ENCODE measurements at regions not wholly inside any gene's neighbourhood (a gene's known extent, or its start where the extent isn't known, plus 50 kb on each side); places are given as distances from the start of the nearest gene placed in this dataset.

DNA sequence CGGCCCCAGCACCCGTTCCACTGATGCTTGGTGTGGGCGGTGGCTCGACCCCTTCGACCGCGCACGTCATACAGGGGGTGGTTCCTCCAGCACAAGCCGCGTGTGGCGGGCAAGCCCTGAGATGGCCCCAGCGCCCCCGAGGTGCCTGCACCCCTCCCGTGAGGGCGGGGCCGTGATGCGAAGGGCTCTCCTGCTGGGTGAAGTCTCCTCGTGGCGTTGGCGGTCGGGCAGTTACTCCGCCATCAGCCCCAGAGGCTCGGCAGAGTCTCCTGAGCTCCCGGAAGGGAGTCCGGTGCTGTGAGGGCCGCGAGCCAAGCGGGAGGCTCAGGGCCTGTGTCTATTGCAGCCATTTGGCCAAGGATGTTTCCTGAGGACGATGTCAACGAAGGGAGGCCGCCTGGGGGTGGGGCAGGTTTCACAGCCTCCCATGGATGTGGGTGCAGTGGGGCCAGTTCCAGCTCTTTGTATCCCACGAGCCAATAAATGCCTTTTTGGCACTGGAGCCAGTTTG lies 78.1 kb upstream of the GALNT9 start:
- no peak for DNase-seq

DNA sequence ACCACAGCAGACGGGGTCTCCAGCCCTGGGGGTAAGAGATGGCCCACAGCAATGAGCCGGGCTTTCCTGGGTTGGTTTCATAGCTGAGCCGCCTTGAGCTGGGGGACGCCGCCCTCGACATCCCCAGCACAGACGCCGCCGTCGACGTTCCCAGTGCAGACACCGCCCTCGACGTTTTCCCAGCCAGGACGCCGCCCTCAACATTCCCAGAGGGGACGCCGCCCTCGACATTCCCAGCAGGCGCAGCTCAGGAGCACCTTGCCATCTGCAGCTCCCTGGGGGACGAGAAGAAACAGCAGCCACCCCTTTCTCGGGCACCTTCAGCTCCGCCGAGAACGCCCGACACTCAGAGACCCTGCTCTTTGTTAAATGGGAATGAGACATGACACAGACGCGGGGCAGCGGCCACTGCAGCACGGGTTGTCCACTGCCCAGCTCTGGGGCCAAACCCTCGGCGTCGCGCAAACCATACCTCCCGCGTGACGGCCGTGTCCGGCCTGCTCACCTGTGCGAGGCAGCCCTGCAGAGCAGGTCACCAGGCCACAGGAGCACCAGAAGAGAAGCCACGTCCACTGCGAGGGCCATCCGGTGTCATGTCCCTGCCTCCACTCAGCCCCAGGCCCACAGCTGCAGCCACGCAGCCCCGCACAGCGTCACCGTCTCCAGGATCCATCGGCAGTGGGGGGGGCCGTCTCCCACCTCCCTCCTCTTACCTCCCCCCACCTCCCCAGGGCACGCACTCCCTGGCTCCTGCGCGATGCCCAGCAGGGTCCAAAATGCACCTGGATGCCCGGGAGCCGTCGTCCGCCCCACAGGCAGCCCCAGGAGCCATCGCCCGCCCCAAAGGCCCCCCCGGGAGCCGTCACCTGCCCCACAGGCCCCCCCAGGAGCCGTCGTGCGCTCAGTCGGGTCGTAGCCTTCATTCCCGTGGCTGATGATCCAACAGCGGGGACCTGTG lies 77.4 kb upstream of the GALNT9 start:
- no peak for DNase-seq

DNA sequence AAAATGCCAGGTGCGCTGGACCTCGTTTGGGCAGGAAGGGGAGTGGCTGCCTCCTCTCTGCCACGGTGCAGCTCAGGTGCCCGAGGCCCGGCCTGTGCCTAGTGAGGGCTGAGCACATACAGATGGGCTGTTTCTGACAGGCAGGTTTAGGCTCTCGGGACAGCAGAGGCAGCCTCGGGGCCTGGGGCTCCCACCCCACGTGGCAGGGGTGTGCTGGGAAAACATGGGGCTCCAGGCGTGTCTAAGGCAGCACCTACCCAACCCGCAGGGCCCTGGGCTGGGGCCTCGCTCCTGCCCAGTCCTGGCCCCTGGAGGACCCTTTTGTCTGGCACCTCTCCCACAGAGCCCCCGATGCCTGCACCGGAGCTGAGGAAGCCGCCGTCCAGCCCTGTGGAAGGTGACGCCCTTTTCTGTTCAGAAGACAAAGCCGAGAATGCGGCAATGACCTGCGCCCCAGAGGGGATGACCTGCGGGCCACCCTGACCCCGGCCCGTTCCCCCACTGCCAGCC lies 76.4 kb upstream of the GALNT9 start:
- DNase-seq, result no peak

DNA sequence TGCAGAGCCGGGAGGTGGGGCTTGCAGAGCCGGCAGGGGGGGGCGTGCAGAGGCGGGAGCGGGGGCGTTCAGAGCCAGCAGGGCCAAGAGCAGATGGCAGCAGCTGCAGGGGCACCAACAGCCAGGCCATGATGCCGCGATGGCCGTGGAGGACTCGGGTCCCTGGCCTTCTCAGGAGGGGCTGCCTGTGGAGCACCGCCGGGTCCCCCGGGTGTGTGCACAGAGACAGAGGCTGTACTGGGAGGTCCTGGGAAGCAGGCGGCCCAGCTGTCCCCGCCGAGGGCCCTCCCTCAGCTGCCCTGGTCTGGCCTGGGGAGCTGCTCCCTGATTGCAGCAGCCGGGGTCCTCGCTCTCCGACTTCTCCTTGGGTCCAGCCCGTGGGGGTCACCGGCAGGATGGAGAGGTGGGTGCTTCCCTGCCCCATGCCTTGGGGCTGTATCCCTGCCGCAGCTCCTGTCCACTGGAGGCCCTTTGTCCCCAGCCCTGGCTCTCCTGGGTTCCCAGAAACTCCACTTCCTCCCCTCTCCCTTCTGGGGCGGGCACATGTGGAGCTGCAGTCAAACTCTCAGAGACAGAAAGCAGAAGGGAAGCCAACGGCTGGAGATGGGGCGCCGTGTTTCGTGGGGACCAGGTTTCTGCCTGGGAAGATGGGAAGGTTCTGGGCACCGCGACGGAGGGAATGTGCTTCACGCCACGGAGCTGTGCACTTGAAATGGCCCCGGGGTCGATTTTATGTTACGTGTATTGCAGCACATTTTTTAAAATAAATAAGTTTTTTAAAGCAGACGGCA lies 75.8 kb upstream of the GALNT9 start:
- no peak for DNase-seq

DNA sequence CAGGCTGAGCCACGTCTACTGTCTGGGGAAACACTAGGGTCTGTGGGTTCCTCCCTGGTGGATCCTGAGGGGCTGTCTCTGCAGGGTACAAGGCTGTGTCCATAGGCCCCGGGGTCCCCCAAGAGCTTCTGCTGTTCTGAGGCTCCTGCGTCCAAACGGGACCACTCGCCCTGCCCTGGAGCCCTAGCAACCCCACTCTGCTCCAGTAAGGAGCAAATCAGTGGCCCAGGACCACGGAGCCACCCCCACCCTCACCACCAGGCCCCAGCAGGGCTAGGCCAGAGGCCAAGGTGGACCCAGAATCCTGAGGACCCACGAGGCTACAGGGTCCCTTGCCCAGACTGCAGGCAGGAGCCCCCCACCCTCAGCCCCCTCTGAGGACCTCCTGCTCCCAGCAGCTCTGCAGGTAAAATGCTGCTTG lies 75.1 kb upstream of the GALNT9 start:
- no peak for DNase-seq

DNA sequence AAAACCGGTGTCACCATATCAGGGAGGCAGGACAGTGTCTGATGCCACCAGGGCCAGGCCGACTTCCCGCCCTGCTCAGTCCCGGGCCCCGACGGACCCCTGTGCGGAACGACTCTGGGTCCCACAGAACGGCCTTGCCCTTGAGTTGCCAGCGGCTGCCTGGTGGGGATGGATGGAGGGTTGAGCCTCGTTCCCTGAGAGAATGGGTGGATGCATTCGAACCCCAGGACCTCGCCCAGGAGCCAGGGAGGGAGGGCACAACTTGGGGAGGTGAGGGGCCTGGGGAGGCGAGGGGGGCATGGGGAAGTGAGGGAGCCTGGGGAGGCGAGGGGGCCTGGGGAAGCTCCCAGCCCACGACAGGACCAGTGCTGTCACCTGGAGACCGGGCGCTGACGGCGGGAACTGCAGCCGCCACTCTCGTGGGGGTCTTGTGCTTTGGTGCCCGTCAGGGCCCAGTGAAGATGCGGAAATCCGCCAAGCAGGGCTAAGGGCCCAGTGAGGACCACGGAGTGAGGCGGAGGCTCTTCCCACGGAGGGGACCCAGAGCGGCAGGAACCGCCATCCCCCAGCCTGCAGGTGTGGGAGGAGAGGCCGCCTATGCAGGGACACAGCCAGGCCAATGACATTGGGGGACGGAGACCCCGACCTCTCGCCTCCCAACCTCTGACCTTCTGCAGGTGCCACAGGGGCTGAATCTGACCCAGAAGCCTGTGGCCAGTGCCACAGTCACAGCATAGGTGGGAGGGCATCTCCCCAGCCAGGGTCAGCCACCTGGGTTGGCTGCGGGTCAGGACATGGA lies 74.4 kb upstream of the GALNT9 start:
- no peak for DNase-seq

DNA sequence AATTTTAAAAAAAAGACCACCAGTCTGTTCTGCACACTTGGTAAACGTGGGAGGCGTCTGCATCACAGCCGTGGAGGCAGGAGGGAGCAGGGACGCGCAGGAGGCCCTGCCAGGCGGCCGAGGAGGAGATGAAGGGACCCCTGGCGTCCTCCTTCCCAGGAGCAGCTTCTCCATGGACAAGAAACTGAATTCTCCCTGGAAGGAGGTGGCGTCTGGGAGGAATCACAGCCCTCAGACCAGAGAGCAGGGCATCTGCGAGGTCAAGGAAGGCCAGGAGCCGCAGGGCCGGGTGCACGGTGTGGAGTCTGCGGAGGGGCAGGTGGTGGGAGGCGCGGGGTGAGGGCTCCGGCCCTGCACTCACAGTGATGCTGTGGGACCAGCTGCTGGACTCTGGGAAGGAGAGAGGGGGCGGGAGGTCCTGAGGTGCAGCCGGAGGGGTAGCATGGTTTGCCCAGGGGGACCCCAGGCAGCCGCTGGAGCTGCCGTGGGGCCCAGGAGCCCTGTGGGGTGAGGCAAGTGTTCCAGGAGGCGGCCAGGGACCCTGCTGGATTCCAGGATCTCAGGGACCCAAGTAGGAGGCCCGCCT lies 73.5 kb upstream of the GALNT9 start:
- no peak for DNase-seq

DNA sequence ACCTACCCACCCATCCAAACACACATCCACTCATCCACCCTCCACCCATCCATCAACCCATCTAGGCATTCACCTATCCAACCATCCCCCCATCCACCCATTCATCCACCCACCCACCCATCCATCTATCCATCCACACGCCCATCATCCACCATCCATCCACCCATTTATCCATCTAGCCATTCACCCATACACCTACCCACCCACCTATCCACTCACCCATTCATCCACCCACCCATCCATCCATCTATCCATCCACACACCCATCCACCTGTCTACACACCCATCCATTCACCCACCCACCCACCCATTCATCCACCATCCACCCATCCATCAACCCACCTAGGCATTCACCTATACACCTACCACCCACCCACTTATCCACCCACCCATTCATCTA lies 72.6 kb upstream of the GALNT9 start:
- DNase-seq, result no peak

DNA sequence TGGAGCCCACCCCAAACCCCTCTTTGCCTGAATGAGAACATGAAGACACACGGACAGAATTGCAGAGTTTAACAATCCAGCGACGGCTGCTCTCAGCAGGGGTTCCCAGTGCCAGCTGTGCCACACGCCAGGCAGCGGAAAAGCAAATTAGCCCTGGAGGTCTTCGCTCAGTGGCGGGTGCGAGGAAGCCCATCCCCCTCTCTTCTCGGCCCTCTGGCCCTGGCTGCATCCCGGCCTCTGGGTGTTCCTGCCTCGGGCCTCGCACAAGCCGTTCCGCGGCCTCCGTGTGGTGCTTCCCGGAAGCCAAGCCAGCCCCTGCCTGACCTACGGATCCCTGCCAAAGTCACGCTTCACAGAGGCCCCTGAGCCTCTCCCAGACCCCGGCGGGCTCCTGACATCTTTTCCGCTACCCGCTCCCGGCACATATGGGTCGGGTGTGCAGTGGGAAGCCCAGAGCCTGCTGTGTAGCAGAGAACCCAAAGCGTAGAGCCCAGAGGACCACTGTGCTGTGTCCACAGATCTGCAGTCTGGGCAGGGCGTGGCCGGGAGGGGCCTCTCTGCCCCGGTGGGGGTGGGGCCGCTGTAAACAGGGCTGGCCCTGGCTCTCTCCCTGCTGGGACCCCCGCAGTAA lies 70.7 kb upstream of the GALNT9 start:
- DNase-seq, result no peak

DNA sequence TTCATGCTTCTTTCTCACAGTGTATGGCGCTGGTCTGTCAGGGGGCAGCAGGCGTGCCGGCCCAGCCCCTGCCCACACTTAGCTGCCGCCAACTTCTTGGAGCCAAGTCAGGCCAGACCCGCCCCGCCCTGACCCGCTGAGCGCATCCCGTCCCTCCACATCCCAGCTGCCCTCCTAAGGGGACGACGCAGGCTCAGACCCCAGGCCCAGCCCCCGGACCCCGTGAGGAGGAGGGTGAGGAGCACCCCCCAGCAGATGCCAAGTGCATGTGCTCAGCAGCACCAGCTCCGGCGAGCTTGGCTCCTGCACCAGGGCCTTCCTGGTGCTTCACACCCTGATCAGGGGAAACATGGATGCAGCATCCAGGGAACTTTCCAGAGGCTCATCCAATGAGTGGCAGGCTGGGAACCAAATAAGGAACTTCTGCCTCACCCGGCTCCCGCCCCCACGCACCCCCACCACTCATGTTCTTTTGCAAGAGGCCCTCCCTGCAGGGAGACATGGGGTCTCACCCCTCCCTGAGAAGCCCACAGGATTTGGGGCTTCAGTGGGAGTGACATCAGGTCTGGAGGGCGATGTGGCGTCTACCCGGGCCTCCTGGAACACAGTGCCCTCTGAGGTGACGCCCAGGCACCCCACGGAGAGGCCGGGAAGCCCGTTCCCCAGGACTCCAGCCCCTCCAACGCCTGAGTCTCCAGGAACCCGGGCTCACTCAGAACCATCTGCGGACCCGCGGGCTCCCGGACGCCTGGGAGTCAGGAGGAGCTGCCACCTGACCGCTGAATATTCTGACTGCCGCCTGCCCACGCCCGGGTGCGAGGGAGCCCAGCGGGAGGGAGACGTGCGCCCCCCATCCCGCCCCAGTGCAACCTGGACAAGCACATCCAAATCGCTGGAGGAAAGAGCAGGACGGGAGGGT lies 70.0 kb upstream of the GALNT9 start:
- no peak for DNase-seq

DNA sequence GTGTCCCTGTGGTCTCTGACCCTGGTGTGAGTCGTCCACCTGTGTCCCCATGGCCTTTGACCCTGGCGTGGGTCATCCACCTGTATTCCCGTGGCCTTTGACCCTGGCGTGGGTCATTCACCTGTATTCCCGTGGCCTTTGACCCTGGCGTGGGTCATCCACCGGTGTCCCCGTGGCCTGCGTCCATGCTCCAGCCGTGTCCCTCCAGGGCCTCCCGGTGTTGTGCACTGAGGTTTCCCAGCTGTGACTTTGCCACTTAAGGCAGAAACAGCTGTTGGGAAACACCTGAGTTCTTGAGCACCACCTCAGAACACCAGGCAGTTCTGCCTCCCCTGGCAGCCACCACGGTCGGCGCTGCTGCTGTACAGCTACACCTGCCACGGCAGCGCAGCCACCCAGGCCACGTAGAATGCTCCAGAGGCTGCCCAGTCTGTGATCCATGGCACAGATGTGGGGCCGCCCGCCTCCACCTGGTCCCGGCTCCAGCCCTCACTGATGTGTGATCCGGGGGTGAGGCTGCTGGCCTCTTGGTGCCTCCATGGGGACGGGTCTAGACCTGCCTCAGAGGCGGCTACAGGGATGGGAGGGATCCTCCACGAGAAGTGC lies 69.1 kb upstream of the GALNT9 start:
- DNase-seq, result no peak

DNA sequence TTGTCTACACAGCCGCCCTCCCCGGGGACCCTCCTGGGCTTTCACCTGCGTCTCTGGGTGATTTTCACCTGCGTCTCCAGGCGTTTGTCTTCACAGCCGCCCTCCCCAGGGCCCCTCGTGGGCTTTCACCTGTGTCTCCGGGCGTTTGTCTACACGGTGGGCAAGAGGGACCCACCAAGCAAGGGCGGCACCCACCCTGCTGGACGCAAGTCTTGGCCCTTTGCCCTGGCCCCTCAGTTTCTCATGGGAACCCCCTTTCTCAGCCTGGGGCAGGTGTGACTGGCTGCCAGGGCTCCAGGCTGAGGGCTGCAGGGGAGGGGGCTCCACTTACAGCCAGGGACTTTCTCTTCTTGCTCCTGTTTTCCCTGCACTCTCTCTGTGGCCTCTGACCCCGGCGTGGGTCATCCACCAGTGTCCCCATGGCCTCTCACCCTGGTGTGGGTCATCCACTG lies 68.6 kb upstream of the GALNT9 start:
- no peak for DNase-seq

DNA sequence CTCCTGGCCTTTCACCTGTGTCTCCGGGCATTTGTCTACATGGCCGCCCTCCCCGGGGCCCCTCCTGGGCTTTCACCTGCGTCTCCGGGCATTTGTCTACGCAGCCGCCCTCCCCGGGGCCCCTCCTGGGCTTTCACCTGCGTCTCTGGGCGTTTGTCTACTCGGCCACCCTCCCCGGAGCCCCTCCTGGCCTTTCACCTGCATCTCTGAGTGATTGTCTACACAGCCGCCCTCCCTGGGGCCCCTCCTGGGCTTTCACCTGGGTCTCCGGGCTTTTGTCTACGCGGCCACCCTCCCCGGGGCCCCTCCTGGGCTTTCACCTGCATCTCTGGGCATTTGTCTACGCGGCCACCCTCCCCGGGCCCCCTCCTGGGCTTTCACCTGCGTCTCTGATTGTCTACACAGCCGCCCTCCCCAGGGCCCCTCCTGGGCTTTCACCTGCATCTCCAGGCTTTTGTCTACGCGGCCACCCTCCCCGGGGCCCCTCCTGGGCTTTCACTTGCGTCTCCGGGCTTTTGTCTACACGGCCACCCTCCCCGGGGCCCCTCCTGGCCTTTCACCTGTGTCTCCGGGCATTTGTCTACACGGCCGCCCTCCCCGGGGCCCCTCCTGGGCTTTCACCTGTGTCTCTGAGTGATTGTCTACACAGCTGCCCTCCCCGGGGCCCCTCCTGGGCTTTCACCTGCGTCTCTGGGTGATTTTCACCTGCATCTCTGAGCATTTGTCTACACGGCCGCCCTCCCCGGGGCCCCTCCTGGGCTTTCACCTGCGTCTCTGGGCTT lies 68.0 kb upstream of the GALNT9 start:
- DNase-seq, result no peak

DNA sequence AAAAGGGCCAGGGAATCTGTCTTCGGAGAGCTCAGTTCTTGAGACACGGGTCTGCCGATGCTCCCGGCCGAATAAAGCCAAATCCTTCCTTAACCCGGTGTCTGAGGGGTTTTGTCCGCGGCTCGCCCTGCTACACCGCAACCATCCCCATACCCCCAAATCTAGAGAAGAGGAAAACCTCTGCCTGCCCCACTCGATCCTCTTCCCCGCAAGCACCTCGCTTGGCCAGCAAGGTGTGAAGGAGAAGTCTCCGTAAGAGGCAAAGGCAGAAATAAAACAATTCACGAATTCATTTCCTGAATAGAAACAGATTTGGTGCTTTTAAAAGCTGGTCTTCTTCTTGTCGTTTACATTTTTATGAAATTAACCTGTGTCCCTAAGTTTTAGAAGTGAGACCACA lies 67.3 kb upstream of the GALNT9 start:
- DNase-seq, result no peak

DNA sequence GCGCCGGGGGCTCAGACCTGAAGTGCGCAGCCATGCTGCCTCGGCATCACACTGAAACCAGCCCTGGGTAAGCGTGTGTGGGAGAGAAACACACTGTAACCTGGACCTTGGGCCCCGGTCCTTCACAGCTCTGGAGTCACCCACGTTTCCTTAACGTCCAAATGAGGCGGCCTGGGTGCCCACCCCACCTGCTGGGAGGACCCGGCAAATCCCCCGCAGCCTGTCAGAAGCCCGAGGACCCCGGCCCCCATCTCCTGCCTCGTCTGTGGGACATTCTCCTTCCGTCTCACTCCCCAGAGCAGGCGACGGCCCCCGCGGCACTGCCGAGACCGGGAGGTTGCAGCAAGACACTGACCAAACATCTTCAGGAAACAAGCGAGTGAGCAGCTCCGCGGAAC lies 66.5 kb upstream of the GALNT9 start:
- no peak for DNase-seq

DNA sequence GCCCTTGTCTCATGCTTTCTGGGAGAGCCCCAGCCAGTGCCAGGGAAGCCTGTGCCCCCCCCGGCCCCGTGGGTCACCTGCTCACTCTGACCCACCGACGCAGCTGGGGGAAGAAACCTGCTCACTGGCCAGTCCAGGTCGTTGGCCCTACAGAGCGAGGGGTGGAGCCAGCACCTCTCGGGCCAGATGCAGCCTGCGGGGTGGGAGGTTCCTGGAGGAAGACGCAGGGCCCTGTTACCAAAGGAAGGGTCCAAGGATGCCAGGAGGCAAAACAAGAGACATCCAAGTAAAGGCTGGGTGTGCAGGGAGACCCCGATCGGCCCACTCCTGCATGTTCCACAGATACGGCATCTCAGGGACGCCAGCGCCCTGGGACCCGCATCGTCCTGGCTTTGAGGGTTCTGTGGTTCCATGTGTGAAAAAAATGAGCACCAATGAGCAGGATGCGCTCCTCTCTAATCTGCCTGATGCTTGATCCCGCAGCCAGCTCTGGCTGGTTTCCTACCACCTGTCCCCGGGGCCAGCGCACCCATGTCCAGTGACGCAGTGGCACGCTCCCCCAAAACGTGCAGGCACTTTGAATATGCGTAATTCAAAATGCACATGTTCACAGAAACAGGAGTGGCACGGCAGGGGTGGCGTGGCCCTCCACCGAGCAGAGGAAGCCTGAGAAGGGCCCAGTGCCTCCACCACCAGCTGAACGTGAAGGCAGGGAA lies 66.0 kb upstream of the GALNT9 start:
- no peak for DNase-seq

DNA sequence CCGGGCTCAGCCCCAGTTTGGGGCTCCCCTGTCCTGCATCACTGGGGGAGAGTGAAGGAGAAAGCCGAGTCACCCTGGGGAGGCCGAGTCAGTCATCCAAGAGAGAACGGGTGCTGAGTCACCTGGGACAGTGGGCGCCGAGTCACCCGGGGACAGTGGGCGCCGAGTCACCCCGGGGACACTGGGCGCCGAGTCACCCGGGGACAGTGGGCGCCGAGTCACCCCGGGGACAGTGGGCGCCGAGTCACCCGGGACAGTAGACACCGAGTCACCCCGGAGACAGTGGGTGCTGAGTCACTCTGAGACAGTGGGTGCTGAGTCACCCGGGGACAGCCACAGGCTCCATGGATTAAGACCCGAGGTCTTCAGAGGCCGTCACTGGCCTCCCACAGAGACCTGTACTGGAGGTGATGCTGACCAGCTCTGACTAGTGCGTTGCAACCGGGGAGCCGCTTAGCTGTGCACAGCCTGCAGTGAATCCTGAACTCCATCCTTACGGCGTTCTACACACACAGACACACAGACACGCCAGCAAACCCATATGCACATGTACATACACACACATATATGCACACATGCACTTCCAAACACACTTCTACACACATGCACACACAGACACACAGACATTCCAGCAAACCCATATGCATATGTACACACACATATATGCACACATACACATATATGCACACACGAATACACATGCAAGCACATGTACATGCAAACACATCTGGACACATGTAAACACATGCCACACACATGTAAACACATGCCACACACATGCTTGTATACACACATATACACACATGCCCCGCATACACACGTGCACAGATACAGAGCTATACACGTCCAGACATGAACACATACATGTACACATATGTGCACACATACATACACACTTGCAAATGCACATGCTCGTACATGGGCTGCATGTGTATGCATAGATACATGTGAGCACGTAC lies 64.9 kb upstream of the GALNT9 start:
- DNase-seq, result peak; percentile 11 to 22
